ENCODE measurements at regions not wholly inside any gene's neighbourhood (a gene's known extent, or its start where the extent isn't known, plus 50 kb on each side); places are given as distances from the start of the nearest gene placed in this dataset.
"Not testable (repeated sequence)": the region's sequence is repeated elsewhere in the genome, so short reads cannot be mapped to it uniquely, and the experiment has no call there.

- DNase-seq (ENCODE audit: low spot score), result no peak
Observed at GRCh38 chr11:27241311-27242122, 121.5 kb downstream of the CCDC34 start.

DNA sequence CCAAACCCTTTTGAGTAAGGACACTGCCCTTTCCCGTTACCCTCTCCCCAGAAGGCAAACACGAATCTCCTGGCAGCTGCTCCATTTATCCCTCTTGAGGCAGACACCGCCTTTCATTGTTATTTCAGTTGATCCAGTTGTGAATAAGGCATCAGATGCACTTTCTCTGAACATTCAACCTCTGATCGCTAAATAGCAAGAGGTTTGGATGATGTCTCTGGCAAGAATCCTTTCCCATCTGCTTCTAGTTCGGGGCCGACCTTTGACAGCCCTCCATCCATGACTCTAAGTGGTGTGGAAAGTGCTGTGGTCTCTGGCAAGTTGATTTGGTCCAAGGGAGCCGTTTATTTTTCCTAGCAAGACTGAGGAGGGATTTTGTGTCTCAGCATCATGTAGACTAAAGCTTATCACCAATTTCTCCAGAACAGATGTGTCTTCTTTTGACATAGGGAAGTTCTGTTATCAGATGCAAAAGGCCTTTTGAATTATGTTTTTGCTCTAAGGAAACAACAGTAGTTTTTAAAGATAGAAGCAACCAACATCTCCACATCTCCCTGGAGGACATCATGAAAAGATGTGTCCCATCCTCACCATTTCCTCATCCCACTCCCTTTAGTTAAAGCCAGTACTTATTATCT, 123.6 kb downstream of the CCDC34 start:
- no peak for DNase-seq (ENCODE audit: low spot score)

GRCh38 chr11:27238811-27239210, 124.2 kb downstream of the CCDC34 start:
- no peak for DNase-seq (ENCODE audit: low spot score)

DNA sequence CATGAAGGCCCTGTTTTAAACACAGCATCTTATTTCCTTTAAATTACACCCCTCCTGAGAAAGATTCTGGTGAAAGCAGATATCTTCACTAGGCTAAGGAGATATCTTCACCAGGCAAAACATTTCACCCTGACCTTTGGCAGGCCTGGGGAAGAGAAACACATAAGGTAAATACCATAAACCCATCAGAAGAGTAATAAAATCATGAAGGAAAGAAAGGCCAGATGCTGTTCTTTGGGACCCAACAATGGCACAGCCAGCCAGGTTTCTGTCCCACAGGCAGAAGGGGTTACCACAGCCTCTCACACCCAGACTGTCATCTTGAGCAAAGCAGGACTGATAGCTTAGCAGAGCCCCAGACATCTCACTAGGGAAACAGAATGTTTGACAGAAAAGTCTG, 125.4 kb downstream of the CCDC34 start:
- no peak for DNase-seq (ENCODE audit: low spot score)

DNA sequence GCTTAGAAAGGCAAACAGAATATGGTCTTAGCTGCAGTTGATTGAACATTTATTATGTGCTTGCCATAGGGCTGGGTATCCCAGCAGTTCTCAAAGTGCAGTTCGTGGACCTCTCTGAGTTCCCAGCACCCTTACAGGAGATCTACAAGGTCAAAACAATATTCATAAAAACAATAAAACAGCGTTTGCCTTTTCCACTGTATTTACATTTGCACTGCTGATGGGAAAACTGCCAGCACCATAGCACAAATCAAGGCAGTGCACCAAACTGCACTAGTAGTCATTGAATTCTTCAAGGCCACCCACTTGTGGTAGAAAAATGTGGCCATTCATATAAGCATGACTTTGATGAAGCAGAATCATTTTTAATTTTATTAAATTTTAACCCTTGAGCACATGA, 128.1 kb downstream of the CCDC34 start:
- no peak for DNase-seq (ENCODE audit: low spot score)

- no peak for DNase-seq (ENCODE audit: low spot score)
Observed at GRCh38 chr11:27234043-27234668, 128.9 kb downstream of the CCDC34 start.

DNA sequence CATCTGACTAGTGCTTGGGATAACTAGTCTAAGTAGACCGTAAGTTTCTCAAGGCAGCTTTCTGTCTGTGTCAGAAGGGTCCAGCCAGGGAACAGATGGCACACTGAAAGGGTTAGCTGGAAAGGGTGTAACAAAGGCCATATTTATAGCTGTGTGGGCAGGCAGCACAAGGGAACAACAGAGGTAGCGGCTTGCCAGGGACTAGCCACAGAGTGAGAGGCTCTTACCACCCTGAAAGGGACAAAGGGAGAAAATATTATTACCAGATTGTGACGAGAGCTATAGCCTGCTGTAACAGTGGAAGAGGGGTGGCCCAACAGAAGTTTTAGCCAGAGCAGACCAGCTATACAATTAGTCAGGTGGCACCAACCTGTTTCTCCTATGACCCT, 129.4 kb downstream of the CCDC34 start:
- no peak for DNase-seq (ENCODE audit: low spot score)

- DNase-seq (ENCODE audit: low spot score), result no peak
Observed at GRCh38 chr11:27231530-27231929, 131.5 kb downstream of the CCDC34 start.

DNA sequence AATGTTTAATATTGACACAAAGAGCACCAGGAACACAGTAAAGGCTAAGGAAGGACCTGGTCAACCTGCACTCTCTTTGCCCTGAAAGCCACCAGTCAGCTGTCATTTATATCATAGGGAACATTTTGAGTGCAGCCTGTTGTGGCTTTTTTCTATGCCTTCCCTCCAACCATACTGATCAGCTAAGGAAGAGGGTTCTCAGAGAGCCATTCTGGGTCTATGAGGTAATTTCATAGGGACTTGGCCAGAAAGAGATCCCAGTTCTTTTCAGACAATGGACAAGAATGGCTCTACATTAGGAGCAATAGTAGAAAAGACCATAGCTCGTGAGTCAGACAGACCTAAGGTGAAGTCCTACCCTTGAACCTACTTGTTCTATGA, 132.8 kb downstream of the CCDC34 start:
- no peak for DNase-seq (ENCODE audit: low spot score)

DNA sequence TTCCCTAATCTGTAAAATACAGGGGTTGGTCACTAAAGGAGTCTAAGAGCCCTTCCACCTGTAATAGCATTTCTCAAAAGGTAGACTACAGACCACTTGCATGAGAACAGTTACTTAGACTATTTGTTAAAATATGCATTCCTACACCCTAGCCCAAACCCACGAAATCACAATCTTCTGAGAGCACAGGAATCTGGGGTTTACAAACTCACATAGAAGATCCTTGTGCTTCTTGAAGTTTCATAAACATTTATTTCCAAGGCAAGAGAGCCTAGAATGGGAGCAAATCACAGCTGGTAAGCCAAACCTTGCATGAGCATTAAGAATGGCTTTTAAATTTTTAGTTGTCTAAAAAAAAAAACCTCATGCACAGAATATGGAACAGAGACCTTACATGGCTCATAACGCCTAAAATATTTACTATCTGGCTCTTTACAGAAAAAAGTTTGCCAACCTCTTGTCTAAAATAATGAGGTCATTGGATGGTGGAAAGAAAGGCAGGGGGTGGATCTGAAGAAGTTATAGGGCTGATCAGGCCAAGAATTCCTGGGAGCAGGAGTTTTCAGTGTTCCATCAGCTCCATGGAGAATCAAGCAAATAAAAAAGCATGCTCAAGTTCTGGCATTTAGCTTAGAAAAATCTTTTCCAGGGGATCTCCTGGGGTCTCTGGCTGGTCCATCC, 133.4 kb downstream of the CCDC34 start:
- no peak for DNase-seq (ENCODE audit: low spot score)

GRCh38 chr11:27228906-27229290, 134.1 kb downstream of the CCDC34 start:
- DNase-seq (ENCODE audit: low spot score), result no peak

DNA sequence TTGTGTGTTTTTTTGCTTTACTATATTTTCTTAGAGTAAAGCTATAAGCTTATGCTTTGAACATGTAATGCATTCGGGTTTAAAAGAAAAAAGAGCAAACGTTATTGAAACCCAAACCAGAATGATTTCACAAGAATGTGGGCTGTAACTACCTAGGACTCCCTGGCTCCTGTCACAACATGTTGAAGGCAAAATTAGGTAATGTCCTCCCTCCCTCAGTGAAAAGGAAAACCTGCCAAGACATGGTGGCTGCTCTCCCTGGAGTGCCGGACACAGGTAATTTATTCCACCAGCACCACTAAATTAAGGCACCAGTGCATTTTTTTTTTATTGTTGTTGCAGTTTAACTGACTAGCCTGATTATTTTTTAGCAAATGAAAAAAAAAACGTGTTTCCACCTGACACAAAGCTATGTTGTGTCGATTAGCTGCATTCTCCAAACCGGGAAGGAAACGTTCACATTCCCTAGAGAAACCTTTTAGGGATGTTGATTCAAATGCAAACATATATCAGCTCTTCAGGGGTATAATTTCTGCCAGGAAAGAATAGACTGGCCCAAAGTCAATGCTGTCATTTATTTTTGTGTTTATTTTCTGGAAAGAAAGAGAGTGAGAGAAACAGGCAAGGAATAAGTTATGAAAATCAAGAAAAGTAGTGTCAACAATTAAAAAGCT, 134.6 kb downstream of the CCDC34 start:
- no peak for DNase-seq (ENCODE audit: low spot score)

GRCh38 chr11:27227736-27228135, 135.3 kb downstream of the CCDC34 start:
- no peak for DNase-seq (ENCODE audit: low spot score)

DNA sequence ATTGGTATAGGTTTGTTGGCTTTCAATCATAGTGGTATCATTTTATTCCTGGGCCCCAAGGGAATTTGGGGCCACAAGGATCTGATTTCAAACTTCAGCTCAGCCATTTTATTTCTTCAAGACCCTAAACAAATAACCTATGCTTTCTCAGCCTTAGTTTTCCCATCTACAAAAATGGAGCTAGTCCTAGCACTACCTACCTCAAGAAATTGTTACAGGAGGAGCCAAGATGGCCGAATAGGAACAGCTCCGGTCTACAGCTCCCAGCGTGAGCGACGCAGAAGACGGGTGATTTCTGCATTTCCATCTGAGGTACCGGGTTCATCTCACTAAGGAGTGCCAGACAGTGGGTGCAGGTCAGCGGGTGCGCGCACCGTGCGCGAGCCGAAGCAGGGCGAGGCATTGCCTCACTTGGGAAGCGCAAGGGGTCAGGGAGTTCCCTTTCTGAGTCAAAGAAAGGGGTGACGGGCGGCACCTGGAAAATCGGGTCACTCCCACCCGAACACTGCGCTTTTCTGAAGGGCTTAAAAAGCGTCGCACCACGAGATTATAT, 143.5 kb downstream of the CCDC34 start:
- DNase-seq (ENCODE audit: low spot score), result not testable (repeated sequence)

DNA sequence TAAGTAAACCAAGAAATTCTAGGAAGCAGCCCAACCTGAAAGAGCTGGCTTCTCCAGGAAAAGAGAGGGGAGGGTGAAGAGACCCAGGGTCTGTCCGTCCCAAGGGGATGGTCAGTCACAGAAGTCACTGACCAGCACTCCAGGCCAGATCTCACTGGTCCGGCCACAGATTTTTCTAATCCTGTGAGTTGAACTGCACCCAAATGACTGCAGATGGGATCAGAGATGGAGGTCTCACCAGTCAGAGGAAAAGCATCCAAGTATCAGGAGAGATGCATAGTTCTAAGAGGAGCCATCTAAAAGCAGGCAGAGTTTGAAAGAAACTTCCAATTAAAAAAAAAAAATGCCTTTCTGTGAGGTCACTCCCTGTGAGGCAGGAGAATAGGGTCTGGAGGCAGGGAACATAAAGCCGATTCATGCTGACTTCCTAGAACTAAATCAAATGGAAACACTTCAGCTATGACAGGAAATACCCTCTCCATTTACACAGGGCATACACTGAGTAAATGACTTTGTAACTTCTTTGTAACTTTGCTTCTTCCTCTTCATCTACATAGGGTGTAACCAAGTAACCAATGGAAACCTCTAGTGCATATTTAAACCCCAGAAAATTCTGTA, 144.5 kb downstream of the CCDC34 start:
- DNase-seq (ENCODE audit: low spot score), result no peak

DNA sequence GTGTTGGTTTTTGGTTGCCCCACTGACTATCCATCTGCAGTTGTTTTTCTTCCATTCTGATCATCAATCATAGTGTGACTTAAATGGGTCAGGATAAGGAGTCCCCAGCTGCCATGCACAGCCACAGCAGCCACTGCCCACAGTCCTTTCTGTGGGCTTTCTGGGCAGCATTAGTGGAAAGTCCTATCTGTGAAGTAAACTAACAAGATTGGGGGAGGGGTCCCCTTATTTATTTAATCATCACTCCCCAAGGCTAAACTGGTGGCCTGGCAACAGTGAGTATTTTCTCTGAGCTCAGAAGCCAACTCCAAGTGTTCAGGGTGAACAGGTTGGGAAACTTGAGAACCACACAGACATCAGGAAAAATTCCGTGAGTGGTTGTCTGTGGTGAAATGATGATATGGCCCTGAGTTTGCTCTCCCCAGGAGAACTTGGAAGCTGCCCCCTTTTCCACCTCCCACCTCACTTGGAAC, 145.0 kb downstream of the CCDC34 start:
- DNase-seq (ENCODE audit: low spot score), result no peak

- no peak for DNase-seq (ENCODE audit: low spot score)
Observed at GRCh38 chr11:27217496-27217895, 145.5 kb downstream of the CCDC34 start.

- no peak for DNase-seq (ENCODE audit: low spot score)
Observed at GRCh38 chr11:27216270-27217149, 146.5 kb downstream of the CCDC34 start.

DNA sequence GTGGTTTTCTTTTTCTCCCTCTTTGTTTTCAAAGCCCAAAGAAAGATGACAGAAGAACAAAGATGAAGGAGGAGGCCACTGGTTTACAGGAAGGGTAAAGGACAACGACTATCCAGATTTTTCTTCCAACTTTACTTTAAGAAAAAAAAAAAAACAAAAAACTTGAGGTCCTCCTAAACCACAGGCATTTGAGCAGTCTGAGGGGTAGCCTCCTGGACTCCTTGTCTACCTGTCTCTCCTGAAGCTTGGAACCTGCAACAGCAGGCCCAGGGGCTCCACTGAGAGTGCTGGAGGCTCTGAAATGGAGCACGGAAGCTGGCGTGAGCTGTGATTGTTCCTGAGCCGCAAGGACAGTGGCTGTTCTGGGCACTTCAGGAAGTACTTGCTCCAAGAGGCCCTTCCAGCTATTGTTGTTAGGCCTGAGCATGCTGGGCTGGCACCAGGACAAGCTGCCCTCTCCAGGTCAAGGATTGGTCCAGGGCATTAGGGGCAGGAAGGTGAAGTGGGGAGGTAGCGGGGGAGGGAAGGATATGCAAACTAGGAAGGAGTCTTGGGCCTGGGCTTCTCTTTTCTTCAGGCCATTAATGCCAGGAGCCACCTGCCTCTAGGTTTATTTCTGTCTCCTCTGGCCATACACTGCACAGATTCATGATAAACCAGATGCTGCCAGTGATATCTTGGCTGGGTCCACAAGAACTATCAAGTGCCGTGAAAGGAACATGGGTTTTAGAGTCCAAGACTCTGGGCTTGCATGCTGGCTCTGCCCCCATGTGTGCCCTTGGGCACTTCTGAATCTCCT, 147.3 kb downstream of the CCDC34 start:
- DNase-seq (ENCODE audit: low spot score), result no peak

All from globus pallidus (tissue), 1 donor.